Large intestine (tissue), 3 donors: ENCODE measurements at regions not wholly inside any gene's neighbourhood (a gene's known extent, or its start where the extent isn't known, plus 50 kb on each side); places are given as distances from the start of the nearest gene placed in this dataset.
A peak's percentile ranks its signal among the peaks of the same experiment; 100 is the strongest.

Experiments
- DNase-seq, 2 donors: peaks; one replicate each; pipeline versions ENCODE4 v3.0.0 to v3.0.0-alpha.2; 2013
- H3K27ac ChIP-seq: one replicate; pipeline ENCODE4 v1.5.1; 2013; ENCODE audit warnings: low read length
- H3K27me3 ChIP-seq: 2 replicates; pipeline ENCODE4 v1.6.1; 2013; ENCODE audit warnings: low read length; ENCODE audit not compliant: control insufficient read depth, insufficient read depth
- H3K36me3 ChIP-seq: 2 replicates; pipeline ENCODE4 v1.6.1; 2013; ENCODE audit warnings: low read length; ENCODE audit not compliant: control insufficient read depth, insufficient read depth
- H3K4me1 ChIP-seq: one replicate; pipeline ENCODE4 v1.6.1; 2013; ENCODE audit warnings: low read length; ENCODE audit not compliant: control insufficient read depth, insufficient read depth
- H3K4me3 ChIP-seq: one replicate; pipeline ENCODE4 v1.5.1; 2013; ENCODE audit warnings: low read length
- H3K9me3 ChIP-seq: one replicate; pipeline ENCODE4 v1.6.1; 2013; ENCODE audit warnings: mild to moderate bottlenecking, low read depth, low read length, moderate library complexity; ENCODE audit not compliant: control insufficient read depth
- WGBS: methylation state at CpG from one replicate; pipeline ENCODE4 v1.1.5; 2013; ENCODE audit warnings: low lambda C conversion rate; ENCODE audit not compliant: insufficient coverage; 5-methylcytosine and 5-hydroxymethylcytosine counted together

DNA sequence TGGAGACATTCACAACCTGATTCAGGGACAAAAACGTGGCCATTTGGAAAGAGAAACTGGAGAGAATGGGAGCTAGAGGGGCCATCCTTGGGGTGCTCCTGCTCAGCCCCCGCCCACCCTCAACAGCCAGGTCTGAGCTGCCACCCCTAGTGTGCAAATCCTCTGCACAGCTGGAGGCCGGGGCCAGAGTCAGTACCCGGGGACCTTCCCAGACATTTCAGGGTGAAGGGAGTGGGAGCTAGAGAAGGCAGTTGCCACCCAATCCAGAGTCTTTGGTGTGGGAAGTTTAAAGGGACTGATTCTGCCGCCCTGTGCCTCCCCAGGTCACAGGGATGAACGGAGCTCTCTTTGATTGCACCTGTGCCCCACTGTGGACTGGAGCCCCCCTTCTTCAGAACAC, 397.4 kb downstream of the MATN1 start:
- Histone ChIP-seq H3K4me3 (no peak overlapping the region), H3K36me3 (no peaks in the 10 kb centered on the region), H3K27me3 (no peaks in the 10 kb centered on the region), H3K27ac (no peak overlapping the region), H3K9me3 (no peaks in the 10 kb centered on the region), H3K4me1 (peaks cover 8% of the 10 kb centered on the region)
- no CpG with 5 or more reads among the region's 6 CpGs for WGBS
- no peak for DNase-seq

DNA sequence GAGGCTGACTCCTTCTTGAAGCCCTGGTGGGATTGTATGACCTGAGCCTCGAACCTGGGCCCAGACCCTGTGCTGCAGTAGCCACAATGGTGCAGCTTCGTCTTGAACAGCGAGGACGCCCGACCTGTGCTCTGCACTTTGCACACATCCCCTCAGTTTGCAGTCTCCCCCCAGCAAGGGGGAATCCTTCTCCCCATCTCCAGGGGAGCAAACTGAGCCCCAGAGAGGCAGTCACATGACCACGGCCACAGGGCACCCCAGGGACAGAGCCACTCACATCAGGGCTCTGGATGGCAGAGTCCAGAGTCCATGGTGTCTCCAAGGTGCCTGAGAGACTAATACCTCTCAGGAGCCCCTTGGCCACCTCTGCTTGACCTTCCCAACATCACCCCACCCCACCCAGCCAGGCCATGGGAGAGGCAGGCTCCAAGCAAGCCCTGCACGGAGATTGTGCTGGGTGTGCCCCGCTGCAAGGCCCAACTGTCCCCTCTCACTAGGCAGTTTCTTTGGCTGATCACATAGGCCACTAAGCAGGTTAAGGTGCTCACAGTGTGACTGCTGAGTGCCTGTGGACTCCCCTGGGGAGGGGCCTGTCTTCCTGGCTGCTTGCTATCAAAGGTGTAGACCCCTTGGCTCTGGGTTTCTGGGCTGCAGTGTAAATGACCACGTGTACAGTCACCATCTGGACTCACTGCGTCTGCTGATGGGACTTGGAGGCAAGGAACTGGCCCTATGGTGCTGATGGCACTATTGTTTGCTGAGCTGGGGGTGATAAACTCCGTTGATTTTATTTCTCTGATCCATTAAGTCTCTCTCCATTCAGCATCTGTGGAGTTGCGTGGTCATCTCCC, 398.1 kb downstream of the MATN1 start:
- Histone ChIP-seq H3K4me1 (peaks cover 8% of the 10 kb centered on the region), H3K9me3 (no peaks in the 10 kb centered on the region), H3K36me3 (no peaks in the 10 kb centered on the region), H3K27ac (no peak overlapping the region), H3K27me3 (no peaks in the 10 kb centered on the region), H3K4me3 (no peak overlapping the region)
- no CpG with 5 or more reads among the region's 12 CpGs for WGBS
- DNase-seq: peak in 1 of 2 donors; percentile 9

DNA sequence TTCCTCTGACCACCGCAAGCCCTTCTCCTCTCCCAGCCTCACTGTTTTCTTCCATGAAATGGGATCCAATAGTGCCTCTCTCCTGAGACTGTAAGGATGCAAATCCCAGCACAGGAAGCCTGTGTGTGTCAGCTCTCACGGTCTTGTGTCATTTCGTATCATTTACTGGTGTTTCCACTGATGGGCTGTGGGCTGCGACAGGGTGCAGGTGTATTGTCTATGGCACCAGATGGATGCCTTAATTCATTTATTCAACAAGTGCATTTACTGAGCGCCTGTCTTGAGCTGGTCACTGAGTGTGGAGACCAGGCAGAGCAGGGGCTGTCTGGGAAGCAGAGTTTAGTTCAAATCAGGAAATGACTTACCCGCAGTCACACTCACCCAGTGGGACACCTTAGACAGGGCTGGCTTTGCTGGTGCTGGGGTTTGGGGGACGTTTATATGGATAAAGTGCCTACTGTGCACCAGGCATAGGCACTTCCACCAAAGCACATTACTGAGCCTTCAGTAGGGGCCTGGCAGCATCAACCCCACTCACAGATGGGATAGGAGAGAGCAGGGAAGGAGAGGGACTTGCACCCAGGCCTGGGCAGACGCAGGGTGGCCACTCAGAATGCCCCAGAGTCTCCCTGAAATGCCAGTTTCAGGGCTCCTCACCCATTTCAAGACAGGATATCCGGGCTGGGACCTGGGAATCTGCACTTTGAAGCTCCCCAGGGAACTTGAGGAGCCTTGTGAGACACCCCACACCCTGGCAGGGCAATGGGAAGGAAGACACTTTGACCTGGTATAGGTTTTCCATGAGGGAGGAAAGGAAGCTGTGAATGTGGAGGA, 398.9 kb downstream of the MATN1 start:
- WGBS: 100% methylated on average over 1 of the region's 9 CpGs
- H3K4me1 ChIP-seq: peaks cover 8% of the 10 kb centered on the region
- no peaks in the 10 kb centered on the region for H3K27me3 ChIP-seq
- H3K4me3 ChIP-seq: no peak overlapping the region
- no peak for DNase-seq
- H3K9me3 ChIP-seq: no peaks in the 10 kb centered on the region
- H3K36me3 ChIP-seq: no peaks in the 10 kb centered on the region
- H3K27ac ChIP-seq: no peak overlapping the region

DNA sequence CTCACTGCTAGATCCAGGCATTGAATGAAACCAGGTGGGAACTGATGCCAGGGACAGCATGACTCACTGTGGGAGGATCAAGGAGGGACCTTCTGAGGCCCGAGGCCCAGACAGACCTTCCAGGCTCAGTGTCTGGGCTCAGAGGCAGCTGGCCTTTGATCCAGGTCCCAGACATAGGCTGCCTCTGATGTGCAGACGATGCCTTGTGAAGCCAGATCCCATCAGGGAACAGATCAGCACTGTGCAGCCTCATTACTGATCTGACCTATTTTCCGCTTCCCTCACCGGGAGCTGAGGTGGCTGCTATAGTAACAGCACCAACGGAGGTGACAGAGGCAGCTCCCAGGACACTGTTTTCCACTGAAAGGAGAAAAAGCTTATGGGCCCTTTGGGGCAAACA, 399.5 kb downstream of the MATN1 start:
- no peak overlapping the region for H3K4me3 ChIP-seq
- WGBS: no CpG with 5 or more reads among the region's 5 CpGs
- peaks cover 8% of the 10 kb centered on the region for H3K4me1 ChIP-seq
- no peak overlapping the region for H3K27ac ChIP-seq
- H3K27me3 ChIP-seq: no peaks in the 10 kb centered on the region
- no peaks in the 10 kb centered on the region for H3K36me3 ChIP-seq
- no peaks in the 10 kb centered on the region for H3K9me3 ChIP-seq
- DNase-seq: no peak

DNA sequence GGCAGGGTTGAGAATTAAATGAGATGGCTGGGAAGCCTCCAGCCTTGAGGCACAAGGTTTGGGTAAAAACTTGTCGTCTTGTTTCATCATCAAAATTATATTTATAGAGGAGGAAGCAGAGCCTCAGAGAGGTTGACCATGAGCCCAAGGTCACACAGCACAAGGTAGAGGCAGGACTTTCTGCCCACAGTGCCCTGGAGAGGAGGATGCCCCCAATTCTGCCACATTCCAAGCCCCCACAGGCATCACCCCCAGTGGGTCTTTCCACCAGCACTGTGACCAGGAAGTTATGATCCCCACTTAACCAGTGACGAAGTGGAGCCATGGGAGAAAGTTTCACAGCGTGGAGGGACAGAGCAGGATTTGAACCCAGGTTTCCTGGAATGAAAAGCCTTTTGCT, 400.0 kb downstream of the MATN1 start:
- Histone ChIP-seq H3K9me3 (no peaks in the 10 kb centered on the region), H3K4me3 (no peak overlapping the region), H3K4me1 (peaks cover 8% of the 10 kb centered on the region), H3K27me3 (no peaks in the 10 kb centered on the region), H3K27ac (no peak overlapping the region), H3K36me3 (no peaks in the 10 kb centered on the region)
- DNase-seq: no peak
- no CpG with 5 or more reads among the region's 3 CpGs for WGBS

DNA sequence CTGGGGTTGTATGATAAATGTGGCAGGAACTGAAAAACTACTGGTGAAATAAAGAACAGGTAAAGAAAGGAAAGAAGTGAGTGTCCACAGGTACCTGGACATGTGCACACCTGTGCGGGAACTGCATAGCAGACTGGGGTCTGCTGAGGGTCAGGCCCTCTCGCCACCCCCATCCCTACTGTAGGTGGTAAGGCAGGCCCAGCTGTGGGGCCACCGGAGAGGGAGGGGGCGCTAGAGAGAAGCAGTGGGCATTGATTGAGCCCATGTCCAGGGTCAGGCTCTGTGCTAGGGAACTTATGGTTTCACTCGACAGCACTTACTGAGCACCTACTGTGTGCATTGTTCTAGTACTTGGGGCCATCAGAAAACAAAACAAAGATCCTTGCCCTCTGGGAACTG, 400.5 kb downstream of the MATN1 start:
- H3K4me3 ChIP-seq: no peak overlapping the region
- no peak for DNase-seq
- WGBS: no CpG with 5 or more reads among the region's 5 CpGs
- no peak overlapping the region for H3K27ac ChIP-seq
- H3K36me3 ChIP-seq: no peaks in the 10 kb centered on the region
- H3K4me1 ChIP-seq: peaks cover 8% of the 10 kb centered on the region
- no peaks in the 10 kb centered on the region for H3K9me3 ChIP-seq
- no peaks in the 10 kb centered on the region for H3K27me3 ChIP-seq

DNA sequence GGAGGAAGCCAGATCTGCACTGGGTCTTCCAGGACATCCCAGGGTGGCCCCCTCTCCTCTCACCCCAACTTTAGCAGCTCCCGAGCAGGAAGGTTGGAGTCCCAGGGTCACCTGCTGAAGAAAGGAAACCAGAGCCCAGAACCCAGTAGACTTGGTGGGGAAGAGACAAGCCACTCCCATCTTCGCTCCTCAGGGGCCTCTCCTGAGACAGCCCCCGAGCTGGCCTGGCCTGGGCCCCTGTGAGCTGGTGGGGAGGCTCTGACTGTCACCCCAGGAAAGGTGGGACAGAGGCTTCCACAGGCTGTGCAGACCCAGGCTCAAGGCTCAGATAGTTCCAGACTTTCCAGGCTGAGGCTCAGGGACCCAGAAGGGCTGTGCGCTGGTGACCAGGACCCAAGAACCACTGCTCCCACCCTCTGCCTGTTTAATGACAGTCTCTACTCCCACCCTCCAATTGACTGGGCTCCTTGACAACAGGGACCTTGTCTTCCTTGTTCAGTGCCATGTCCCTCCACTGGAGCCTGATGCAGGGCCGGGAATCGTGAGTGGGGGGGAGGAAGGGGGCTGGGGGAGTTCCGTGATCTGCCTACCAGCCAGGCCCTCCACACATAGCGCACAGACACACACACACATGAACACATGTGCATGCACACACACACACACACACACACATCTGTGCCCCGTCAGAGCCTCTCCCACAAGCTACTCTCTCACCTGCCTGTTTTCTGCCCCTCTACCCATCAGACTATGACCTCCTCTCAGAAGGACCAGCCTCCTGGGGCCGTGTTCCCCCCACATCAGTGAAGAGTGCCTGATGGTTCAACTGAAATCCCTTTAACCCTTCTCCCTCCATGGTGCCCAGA, 401.2 kb downstream of the MATN1 start:
- H3K27me3 ChIP-seq: no peaks in the 10 kb centered on the region

DNA sequence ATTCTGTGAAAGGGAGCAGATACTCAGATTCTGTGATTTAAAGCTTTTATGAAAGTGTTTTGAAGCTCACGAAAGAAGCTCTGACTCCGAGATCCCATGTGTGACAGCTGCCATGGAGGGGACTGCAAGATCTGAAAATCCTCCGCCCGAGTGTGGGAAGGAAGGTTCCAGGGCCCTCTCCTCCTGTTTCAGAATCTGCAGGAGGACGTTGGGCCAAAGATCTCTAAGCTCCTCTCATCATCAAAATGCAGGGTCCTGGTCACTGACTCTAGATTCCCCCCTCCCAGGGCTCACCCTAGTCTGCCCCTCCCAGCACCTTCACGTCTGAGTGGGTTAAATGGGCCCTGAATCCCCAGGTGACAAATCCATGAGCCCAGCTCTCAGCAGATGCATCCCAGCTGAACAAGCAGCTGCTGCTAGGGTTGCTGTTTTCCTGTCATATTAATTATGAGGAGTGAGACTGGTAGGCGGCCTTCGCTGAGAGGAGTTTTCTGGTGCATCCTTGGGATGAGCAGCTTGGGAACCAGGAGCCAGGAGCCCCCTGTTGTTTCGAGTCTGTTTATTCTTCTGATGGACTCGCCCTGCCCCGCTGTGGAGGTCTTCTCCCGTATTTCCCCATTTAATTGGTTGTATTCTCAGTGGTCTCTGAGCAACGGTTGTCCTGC, 402.0 kb downstream of the MATN1 start:
- no CpG with 5 or more reads among the region's 13 CpGs for WGBS
- Histone ChIP-seq H3K9me3 (no peaks in the 10 kb centered on the region), H3K4me1 (peaks cover 8% of the 10 kb centered on the region), H3K4me3 (no peak overlapping the region), H3K27ac (no peak overlapping the region), H3K27me3 (peaks cover 1% of the 10 kb centered on the region), H3K36me3 (no peaks in the 10 kb centered on the region)
- no peak for DNase-seq

More for the DNA sequence above, 401.2 kb downstream of the MATN1 start:
- peaks cover 8% of the 10 kb centered on the region for H3K4me1 ChIP-seq
- no peaks in the 10 kb centered on the region for H3K9me3 ChIP-seq
- H3K4me3 ChIP-seq: no peak overlapping the region
- WGBS: no CpG with 5 or more reads among the region's 10 CpGs
- no peaks in the 10 kb centered on the region for H3K36me3 ChIP-seq
- no peak for DNase-seq
- H3K27ac ChIP-seq: no peak overlapping the region

DNA sequence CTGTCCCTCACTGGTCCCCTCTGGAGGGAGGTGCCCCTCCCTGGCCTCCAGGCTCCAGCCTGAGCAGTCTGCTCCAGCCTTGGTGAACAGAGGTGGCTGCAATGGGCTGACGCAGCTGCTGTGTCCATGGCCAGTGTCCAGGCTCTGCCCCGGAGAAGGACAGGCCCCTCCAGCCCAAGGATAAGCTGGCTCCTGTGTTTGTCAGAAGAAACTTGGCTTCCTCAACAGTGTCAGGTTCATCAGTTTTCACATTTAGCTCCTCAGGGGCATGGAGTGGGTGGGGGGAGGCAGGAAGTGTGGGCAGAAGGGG, 402.8 kb downstream of the MATN1 start:
- Histone ChIP-seq H3K27me3 (peaks cover 2% of the 10 kb centered on the region), H3K4me1 (peaks cover 4% of the 10 kb centered on the region), H3K27ac (no peak overlapping the region), H3K4me3 (no peak overlapping the region), H3K9me3 (no peaks in the 10 kb centered on the region), H3K36me3 (no peaks in the 10 kb centered on the region)
- DNase-seq: no peak
- WGBS: no CpG with 5 or more reads among the region's 2 CpGs
